ENCODE measurements at regions not wholly inside any gene's neighbourhood (a gene's known extent, or its start where the extent isn't known, plus 50 kb on each side); places are given as distances from the start of the nearest gene placed in this dataset.

GRCh38 chr3:168233001-168233400 is 137.3 kb upstream of the GOLIM4 start:
- TF ChIP-seq POLR2A (IDR thresholded peaks at IDR 0.05) (no peak), CTCF (IDR thresholded peaks at IDR 0.05) (no peak), EP300 (IDR thresholded peaks at IDR 0.05) (no peak)

All from ovary (tissue), 3 donors.